NCI-H460 (cell line): ENCODE measurements at regions not wholly inside any gene's neighbourhood (a gene's known extent, or its start where the extent isn't known, plus 50 kb on each side); places are given as distances from the start of the nearest gene placed in this dataset.
A peak's percentile ranks its signal among the peaks of the same experiment; 100 is the strongest.
"Not testable (repeated sequence)": the region's sequence is repeated elsewhere in the genome, so short reads cannot be mapped to it uniquely, and the experiment has no call there.

Experiments used
- DNase-seq: peaks from one replicate; pipeline ENCODE4 v3.0.0-alpha.2; 2016; ENCODE audit warnings: low read depth; ENCODE audit errors: extremely low read depth

GRCh38 chr2:188786368-188786841 lies 187.8 kb upstream of the COL3A1 start:
- peak; percentile 25 for DNase-seq

GRCh38 chr2:188787021-188787657 lies 187.0 kb upstream of the COL3A1 start:
- peak; percentile 17 for DNase-seq

GRCh38 chr2:188787658-188788240 lies 186.4 kb upstream of the COL3A1 start:
- no peak for DNase-seq

GRCh38 chr2:188788621-188789020 lies 185.6 kb upstream of the COL3A1 start:
- peak; percentile 27 for DNase-seq

GRCh38 chr2:188789951-188790350 lies 184.2 kb upstream of the COL3A1 start:
- no peak for DNase-seq

- not testable (repeated sequence) for DNase-seq
Observed at GRCh38 chr2:188794453-188794852, 179.7 kb upstream of the COL3A1 start.

GRCh38 chr2:188795762-188796161 lies 178.4 kb upstream of the COL3A1 start:
- DNase-seq, result no peak

GRCh38 chr2:188797371-188797770 lies 176.8 kb upstream of the COL3A1 start:
- DNase-seq, result no peak

GRCh38 chr2:188798159-188798558 lies 176.0 kb upstream of the COL3A1 start:
- DNase-seq, result no peak

- DNase-seq, result no peak
Observed at GRCh38 chr2:188805219-188805618, 169.0 kb upstream of the COL3A1 start.

GRCh38 chr2:188808947-188809355 lies 165.2 kb upstream of the COL3A1 start:
- no peak for DNase-seq

GRCh38 chr2:188810586-188810985 lies 163.6 kb upstream of the COL3A1 start:
- no peak for DNase-seq

GRCh38 chr2:188811522-188811921 lies 162.7 kb upstream of the COL3A1 start:
- DNase-seq, result no peak

- DNase-seq, result no peak
Observed at GRCh38 chr2:188813315-188813714, 160.9 kb upstream of the COL3A1 start.

GRCh38 chr2:188813857-188814256 lies 160.3 kb upstream of the COL3A1 start:
- DNase-seq, result no peak

- no peak for DNase-seq
Observed at GRCh38 chr2:188819011-188819410, 155.2 kb upstream of the COL3A1 start.

- no peak for DNase-seq
Observed at GRCh38 chr2:188819792-188820191, 154.4 kb upstream of the COL3A1 start.

- DNase-seq, result no peak
Observed at GRCh38 chr2:188820576-188820975, 153.6 kb upstream of the COL3A1 start.

- no peak for DNase-seq
Observed at GRCh38 chr2:188824125-188824524, 150.0 kb upstream of the COL3A1 start.

- no peak for DNase-seq
Observed at GRCh38 chr2:188833331-188833730, 140.8 kb upstream of the COL3A1 start.

- DNase-seq, result no peak
Observed at GRCh38 chr2:188833799-188834198, 140.4 kb upstream of the COL3A1 start.

- DNase-seq, result no peak
Observed at GRCh38 chr2:188835006-188835405, 139.2 kb upstream of the COL3A1 start.

GRCh38 chr2:188835821-188836220 lies 138.4 kb upstream of the COL3A1 start:
- DNase-seq, result no peak
